Left lung (tissue), 4 donors: ENCODE measurements at regions not wholly inside any gene's neighbourhood (a gene's known extent, or its start where the extent isn't known, plus 50 kb on each side); places are given as distances from the start of the nearest gene placed in this dataset.

Experiments used
- ATAC-seq: fragments of 200-7000 bp; cut with Tn5 transposase; one replicate; pipeline ENCODE4 v1.9.1; 2020; ENCODE audit warnings: moderate library complexity
- DNase-seq, 4 donors: peaks; one replicate each; pipeline ENCODE4 v3.0.0-alpha.2; 2013 to 2020
- H3K27ac ChIP-seq, 2 donors: fragments of 200-600 bp; sonication (generic) in 1 of 2; one replicate each; pipeline versions ENCODE4 v1.5.0 to v1.8.0; 2020 to 2021
- H3K27me3 ChIP-seq, 2 donors: fragments of 200-600 bp; sonication (generic) in 1 of 2; one replicate each; pipeline versions ENCODE4 v1.5.0 to v1.8.0; 2020 to 2021
- H3K36me3 ChIP-seq, 2 donors: fragments of 200-600 bp; sonication (generic) in 1 of 2; one replicate each; pipeline versions ENCODE4 v1.5.0 to v1.8.0; 2020 to 2021
- H3K4me1 ChIP-seq, 2 donors: fragments of 200-600 bp; one replicate each; pipeline ENCODE4 v1.8.0; 2021
- H3K4me3 ChIP-seq, 2 donors: fragments of 200-600 bp; sonication (generic) in 1 of 2; one replicate each; pipeline versions ENCODE4 v1.5.0 to v1.8.0; 2020 to 2021; ENCODE audit warnings: mild to moderate bottlenecking in 1 of 2
- H3K9me3 ChIP-seq, 2 donors: fragments of 200-600 bp; sonication (generic) in 1 of 2; one replicate each; pipeline versions ENCODE4 v1.5.0 to v1.8.0; 2020 to 2021
- intact Hi-C, 2 donors: fragments of 100-400 bp; cut with DNase I; formaldehyde crosslinking; loops; one replicate each; pipeline versions ENCODE4 v1.11.2 to v1.14.2; 2022
- TF ChIP-seq, protein P1 (sequence below), 2 donors: fragments of 200-600 bp; sonication (generic) in 1 of 2; IDR thresholded peaks; one replicate each; pipeline versions ENCODE4 v1.5.0 to v1.8.0; 2021; ENCODE audit warnings: antibody characterized with exemption in 2 of 2
- donor health status: DM: no; HTN: yes; CAD: no.
- donor health status: DM: no; HTN: no; CAD: no.

DNA sequence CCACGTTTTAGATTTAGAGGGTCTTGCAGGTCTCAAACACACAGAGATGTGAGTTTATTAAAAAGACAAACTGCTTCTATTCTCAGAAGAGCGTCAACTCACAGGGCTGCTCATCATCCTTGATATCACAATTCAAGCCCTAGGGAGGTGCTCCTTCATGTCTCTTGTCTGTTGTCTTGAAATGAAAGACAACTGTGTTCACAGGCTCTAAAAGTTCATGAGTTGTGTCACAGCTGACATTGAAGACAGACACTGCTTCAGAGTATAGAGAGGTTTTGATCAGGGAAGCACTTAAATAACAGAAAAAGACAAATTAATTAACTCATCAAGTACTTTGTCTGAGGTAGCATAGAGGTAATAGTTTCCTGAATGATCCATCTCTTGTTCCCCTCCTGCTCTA is 1917.6 kb upstream of the WWC1 start:
- H3K27me3 ChIP-seq, result no peaks in the 10 kb centered on the region
- no peak for ATAC-seq
- intact Hi-C loops, result no loop called here
- no peak for DNase-seq
- no peak overlapping the region for H3K4me3 ChIP-seq
- H3K9me3 ChIP-seq, result peaks cover 0 to 5% of the 10 kb centered on the region in 2 donors
- no peak overlapping the region for H3K27ac ChIP-seq
- no peaks in the 10 kb centered on the region for H3K36me3 ChIP-seq
- TF ChIP-seq, protein P1, sequence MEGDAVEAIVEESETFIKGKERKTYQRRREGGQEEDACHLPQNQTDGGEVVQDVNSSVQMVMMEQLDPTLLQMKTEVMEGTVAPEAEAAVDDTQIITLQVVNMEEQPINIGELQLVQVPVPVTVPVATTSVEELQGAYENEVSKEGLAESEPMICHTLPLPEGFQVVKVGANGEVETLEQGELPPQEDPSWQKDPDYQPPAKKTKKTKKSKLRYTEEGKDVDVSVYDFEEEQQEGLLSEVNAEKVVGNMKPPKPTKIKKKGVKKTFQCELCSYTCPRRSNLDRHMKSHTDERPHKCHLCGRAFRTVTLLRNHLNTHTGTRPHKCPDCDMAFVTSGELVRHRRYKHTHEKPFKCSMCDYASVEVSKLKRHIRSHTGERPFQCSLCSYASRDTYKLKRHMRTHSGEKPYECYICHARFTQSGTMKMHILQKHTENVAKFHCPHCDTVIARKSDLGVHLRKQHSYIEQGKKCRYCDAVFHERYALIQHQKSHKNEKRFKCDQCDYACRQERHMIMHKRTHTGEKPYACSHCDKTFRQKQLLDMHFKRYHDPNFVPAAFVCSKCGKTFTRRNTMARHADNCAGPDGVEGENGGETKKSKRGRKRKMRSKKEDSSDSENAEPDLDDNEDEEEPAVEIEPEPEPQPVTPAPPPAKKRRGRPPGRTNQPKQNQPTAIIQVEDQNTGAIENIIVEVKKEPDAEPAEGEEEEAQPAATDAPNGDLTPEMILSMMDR (IDR thresholded peaks at IDR 0.05), result no peak
- H3K4me1 ChIP-seq, result no peaks in the 10 kb centered on the region

DNA sequence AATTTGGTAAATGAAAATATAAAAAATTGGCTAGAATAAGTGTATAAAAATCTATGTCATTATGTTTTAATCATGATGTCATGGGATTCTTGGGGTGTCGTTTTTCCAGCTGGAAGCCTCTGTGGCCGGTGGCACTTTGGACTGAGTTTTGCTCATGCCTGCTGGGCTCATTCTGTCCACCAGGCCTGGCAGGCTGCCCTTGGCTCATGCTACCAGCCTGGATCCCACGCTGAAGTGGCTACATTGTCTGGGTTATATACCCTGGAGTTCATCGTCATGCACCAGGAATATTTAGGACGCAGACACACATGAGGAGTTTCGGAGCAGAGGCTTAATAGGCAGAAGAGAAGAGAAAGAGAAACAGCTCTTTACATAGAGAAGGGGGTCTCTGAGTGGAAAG is 1913.7 kb upstream of the WWC1 start:
- TF ChIP-seq, protein P1 (IDR thresholded peaks at IDR 0.05), result no peak
- H3K4me1 ChIP-seq, result no peaks in the 10 kb centered on the region
- H3K27me3 ChIP-seq, result no peaks in the 10 kb centered on the region
- H3K4me3 ChIP-seq, result no peak overlapping the region
- no peak for DNase-seq
- no peak overlapping the region for H3K27ac ChIP-seq
- no peaks in the 10 kb centered on the region for H3K36me3 ChIP-seq
- intact Hi-C loops, result no loop called here
- peaks cover 0 to 19% of the 10 kb centered on the region in 2 donors for H3K9me3 ChIP-seq
- no peak for ATAC-seq

DNA sequence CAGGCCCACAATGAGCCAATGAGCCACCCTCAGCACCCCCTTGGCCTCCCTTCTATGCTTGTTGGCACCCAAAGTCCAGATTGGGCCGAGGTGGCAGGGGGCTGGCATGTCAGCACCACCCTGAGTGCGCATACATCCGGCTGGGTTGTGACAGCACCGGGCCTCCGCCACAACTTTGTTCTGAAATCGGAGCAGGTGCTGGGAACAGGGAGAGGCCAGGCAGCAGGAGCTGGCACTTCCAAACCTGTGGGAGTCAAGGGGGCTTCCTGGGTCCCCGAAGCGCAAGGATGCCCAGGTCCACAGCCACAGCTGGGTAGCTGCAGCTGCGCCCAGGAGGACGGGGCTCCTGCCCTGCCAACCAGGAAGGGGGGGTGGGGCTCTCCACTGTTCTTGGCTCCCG is 1911.9 kb upstream of the WWC1 start:
- H3K9me3 ChIP-seq, result peaks cover 0 to 19% of the 10 kb centered on the region in 2 donors
- H3K4me1 ChIP-seq, result no peaks in the 10 kb centered on the region
- no peaks in the 10 kb centered on the region for H3K36me3 ChIP-seq
- no peak overlapping the region for H3K4me3 ChIP-seq
- H3K27me3 ChIP-seq, result no peaks in the 10 kb centered on the region
- TF ChIP-seq, protein P1 (IDR thresholded peaks at IDR 0.05), result no peak
- ATAC-seq, result no peak
- intact Hi-C loops, result no loop called here
- H3K27ac ChIP-seq, result no peak overlapping the region
- DNase-seq, result peak in 1 of 4 donors; percentile 64

DNA sequence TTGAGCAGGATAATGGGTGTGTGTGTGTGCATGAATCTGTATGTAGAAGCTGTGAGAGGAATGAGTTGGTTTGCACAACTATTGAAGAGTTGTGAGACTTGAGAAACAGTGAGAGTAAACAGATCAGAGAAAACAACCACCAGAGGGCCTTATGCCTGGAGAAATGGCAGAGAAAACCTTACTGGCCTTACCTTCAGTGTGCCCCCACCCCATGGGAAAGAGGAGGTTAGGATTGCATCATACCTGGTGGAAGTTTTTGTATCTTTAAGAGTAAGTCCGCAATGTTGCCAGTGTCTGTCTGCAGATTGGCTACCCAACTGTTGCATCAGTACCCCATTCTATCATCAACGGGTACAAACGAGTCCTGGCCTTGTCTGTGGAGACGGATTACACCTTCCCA is 1909.4 kb upstream of the WWC1 start:
- intact Hi-C loops, result no loop called here
- H3K36me3 ChIP-seq, result no peaks in the 10 kb centered on the region
- no peaks in the 10 kb centered on the region for H3K27me3 ChIP-seq
- no peak for ATAC-seq
- DNase-seq, result no peak
- H3K4me3 ChIP-seq, result no peak overlapping the region
- no peak overlapping the region for H3K27ac ChIP-seq
- peaks cover 0 to 19% of the 10 kb centered on the region in 2 donors for H3K9me3 ChIP-seq
- TF ChIP-seq, protein P1 (IDR thresholded peaks at IDR 0.05), result no peak
- H3K4me1 ChIP-seq, result no peaks in the 10 kb centered on the region

DNA sequence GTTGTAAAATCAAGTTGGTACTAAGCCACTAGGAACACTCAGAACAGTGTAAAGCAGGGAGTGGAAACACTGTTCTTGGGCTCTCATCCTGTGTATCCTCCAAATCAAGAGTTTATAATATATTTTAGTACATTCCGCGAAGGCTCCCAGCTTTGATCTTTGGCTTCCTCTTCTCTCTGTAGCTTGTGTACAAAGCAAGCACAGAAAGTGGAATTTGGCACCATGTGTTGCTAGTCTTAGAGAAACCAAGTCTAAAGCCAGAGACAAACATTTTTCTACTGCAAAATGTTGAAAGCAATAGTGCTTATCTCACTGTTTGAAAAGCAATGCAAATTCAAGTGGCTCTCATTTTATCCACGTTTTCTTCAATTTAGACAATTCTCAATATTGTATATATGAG is 1893.3 kb upstream of the WWC1 start:
- Histone ChIP-seq H3K36me3 (no peaks in the 10 kb centered on the region), H3K27ac (no peak overlapping the region), H3K4me3 (no peak overlapping the region), H3K27me3 (no peaks in the 10 kb centered on the region), H3K9me3 (no peaks in the 10 kb centered on the region), H3K4me1 (no peaks in the 10 kb centered on the region)
- no peak for ATAC-seq
- intact Hi-C loops, result no loop called here
- no peak for DNase-seq
- TF ChIP-seq, protein P1 (IDR thresholded peaks at IDR 0.05), result no peak
